LNCaP clone FGC (cell line): ENCODE measurements at regions not wholly inside any gene's neighbourhood (a gene's known extent, or its start where the extent isn't known, plus 50 kb on each side); places are given as distances from the start of the nearest gene placed in this dataset.

Experiments used
- DNase-seq: peaks from one replicate; pipeline ENCODE4 v3.0.0-alpha.2; 2011; ENCODE audit warnings: low read depth
- H3K4me3 ChIP-seq: 2 replicates; pipeline ENCODE4 v1.5.1; 2011; ENCODE audit warnings: mild to moderate bottlenecking, low read depth, low read length, control low read depth
- TF ChIP-seq, protein P1 (sequence below): IDR thresholded peaks from 2 replicates; pipeline ENCODE4 v1.5.1; 2012; ENCODE audit warnings: mild to moderate bottlenecking; ENCODE audit not compliant: control insufficient read depth, insufficient read depth; ENCODE audit errors: extremely low read depth

DNA sequence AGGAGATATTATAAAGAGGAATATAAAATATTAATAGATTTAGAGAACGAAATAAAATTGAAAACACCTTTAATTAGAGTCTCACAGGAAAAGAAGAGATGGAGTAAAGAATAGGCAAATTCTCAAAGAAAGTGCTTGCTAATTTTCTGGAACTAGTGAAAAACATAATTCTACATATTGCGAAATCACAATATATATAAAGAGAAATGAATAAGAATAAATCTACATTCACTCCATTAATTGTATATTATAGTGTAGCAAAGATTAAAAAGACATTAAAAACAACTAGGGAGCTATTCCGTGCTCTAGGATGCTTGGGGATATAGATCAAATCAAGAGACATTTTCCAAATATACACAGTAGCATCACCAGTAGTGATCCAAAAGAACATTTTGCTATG lies 685.2 kb upstream of the NCAM2 start:
- DNase-seq: no peak
- H3K4me3 ChIP-seq: no peak overlapping the region
- TF ChIP-seq, protein P1, sequence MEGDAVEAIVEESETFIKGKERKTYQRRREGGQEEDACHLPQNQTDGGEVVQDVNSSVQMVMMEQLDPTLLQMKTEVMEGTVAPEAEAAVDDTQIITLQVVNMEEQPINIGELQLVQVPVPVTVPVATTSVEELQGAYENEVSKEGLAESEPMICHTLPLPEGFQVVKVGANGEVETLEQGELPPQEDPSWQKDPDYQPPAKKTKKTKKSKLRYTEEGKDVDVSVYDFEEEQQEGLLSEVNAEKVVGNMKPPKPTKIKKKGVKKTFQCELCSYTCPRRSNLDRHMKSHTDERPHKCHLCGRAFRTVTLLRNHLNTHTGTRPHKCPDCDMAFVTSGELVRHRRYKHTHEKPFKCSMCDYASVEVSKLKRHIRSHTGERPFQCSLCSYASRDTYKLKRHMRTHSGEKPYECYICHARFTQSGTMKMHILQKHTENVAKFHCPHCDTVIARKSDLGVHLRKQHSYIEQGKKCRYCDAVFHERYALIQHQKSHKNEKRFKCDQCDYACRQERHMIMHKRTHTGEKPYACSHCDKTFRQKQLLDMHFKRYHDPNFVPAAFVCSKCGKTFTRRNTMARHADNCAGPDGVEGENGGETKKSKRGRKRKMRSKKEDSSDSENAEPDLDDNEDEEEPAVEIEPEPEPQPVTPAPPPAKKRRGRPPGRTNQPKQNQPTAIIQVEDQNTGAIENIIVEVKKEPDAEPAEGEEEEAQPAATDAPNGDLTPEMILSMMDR: no peak

DNA sequence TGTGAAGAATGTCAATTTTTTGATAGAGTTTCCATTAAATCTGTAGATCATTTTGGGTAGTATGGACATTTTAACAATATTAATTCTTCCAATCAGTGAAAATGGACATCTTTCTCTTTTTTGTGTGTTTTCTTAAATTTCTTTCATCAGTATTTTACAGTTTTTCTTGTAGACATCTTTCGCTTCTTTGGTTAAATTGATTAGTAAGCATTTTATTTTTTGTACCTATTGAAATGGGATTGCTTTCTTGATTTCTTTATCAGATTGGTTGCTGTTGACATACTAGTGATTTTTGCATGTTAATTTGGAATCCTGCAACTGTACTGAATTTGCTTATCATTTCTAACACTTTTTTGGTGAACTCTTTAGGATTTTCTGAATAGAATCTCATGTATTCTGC lies 683.2 kb upstream of the NCAM2 start:
- DNase-seq: no peak
- no peak overlapping the region for H3K4me3 ChIP-seq
- TF ChIP-seq, protein P1: no peak

DNA sequence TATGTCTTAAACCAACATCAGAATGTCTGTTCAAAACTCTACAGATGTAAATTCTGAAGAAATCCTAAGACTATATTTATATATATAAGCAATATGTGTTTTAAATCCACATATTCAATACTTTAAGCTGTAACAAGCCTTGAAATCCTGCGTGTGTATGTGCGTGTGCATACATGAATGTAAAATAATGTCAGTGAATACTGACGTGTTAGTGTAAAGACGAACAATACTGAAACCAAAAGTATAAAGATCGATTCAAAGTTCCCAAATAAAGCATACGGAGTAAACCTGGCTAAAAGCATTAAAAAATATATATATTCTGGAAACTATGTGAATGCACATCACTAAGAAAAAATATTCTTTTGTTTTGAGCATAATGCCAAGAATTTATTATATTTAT lies 668.6 kb upstream of the NCAM2 start:
- TF ChIP-seq, protein P1: no peak
- no peak for DNase-seq
- peak overlapping the region; percentile 46 for H3K4me3 ChIP-seq

DNA sequence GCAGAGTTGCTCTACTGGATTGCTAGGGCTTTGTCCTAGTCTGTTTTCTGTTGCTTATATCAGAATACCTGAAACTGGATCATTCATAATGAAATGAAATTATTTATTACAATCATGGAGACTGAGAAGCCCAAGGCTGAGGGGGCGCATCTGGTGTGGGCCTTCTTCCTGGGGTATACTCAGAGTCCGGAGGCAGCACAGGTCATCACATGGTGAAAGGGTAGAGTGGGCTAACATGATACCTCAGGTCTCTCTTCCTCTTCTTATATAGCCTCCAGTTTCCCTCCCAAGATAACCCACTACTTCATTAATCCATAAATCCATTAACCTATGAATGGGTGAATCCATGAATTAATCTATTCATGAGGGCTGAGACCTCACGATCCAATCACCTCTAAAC lies 667.6 kb upstream of the NCAM2 start:
- TF ChIP-seq, protein P1: no peak
- H3K4me3 ChIP-seq: peak overlapping the region; percentile 46
- DNase-seq: no peak

DNA sequence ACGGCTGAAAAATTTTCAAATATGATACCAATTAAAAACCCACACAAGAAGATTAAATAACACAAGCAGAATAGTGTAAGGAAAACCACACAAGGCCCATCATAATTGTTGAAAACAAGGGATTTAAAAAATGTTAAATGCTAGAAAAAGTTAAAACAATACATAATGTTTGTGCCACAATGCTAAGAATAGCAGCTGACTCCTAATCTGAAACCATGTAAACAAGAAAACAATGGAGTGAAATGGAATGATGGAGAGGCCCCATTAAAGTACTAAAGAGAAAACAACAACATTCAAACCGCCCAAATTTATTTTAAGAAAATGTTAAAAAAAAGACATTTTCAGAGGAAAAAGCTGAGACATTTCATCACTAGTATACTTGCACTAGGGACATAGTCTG lies 663.6 kb upstream of the NCAM2 start:
- TF ChIP-seq, protein P1: no peak
- no peak for DNase-seq
- H3K4me3 ChIP-seq: no peak overlapping the region

DNA sequence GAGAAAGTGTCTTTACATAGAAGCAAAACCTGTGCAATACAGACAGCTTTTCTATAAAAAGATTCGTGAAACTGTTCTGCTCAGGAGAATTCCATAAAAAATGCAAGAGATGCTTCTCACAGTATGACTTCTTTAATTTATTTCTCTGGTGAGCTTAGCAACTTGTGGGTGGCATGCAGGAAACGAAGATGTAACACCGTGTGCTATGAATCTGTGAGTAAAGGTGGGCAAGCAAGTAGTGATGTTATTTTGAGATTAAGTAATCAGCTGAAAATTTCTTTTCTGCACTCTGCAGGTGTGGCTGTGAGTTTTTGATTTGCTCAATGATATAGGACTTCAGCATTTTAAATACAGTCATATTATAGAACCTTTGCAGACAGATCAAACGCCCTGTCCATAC lies 656.8 kb upstream of the NCAM2 start:
- TF ChIP-seq, protein P1: no peak
- no peak overlapping the region for H3K4me3 ChIP-seq
- no peak for DNase-seq

DNA sequence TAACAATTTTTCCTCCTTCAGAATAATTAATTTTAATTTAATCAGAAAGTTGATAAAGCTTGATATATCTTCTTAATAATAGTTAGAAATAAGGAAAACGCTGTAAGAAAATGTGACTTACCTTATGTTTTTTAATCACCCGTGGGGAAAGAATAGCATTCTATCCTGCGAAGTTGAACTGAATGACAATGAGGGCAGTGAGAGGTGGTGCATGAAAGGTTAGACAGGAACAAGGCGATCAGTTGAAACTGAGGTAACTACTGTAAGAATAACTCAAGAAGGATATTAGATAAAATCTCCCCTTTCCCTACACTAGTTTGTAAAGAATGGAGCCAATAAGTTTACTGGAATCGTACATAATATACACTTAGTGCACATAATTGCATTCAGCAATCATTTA lies 655.0 kb upstream of the NCAM2 start:
- TF ChIP-seq, protein P1: no peak
- no peak overlapping the region for H3K4me3 ChIP-seq

More for the DNA sequence above, 655.0 kb upstream of the NCAM2 start:
- no peak for DNase-seq
